Suprapubic skin (tissue), 4 donors: ENCODE measurements at regions not wholly inside any gene's neighbourhood (a gene's known extent, or its start where the extent isn't known, plus 50 kb on each side); places are given as distances from the start of the nearest gene placed in this dataset.
"Not testable (repeated sequence)": the region's sequence is repeated elsewhere in the genome, so short reads cannot be mapped to it uniquely, and the experiment has no call there.

ENCODE experiments used
- DNase-seq, 2 donors: peaks; one replicate each; pipeline ENCODE4 v3.0.0-alpha.2; 2019; ENCODE audit warnings: low spot score in 2 of 2
- H3K27ac ChIP-seq: fragments of 200-600 bp; sonication (generic); one replicate; pipeline ENCODE4 v1.5.1; 2019
- H3K27me3 ChIP-seq: fragments of 200-600 bp; sonication (generic); one replicate; pipeline ENCODE4 v1.5.1; 2019
- H3K36me3 ChIP-seq: fragments of 200-600 bp; sonication (generic); one replicate; pipeline ENCODE4 v1.5.1; 2019
- H3K4me1 ChIP-seq: fragments of 200-600 bp; sonication (generic); one replicate; pipeline ENCODE4 v1.5.1; 2019
- H3K4me3 ChIP-seq: fragments of 200-600 bp; sonication (generic); one replicate; pipeline ENCODE4 v1.5.1; 2019; ENCODE audit warnings: mild to moderate bottlenecking
- H3K9me3 ChIP-seq: fragments of 200-600 bp; sonication (generic); one replicate; pipeline ENCODE4 v1.5.1; 2019
- CTCF ChIP-seq, 2 donors: fragments of 200-600 bp in 1 of 2; fragments of 450-650 bp in 1 of 2; sonication (generic) in 1 of 2; IDR thresholded peaks; one replicate each; pipeline ENCODE4 v1.5.1; 2016 to 2019; ENCODE audit warnings: antibody characterized with exemption in 2 of 2, mild to moderate bottlenecking in 1 of 2, moderate library complexity in 1 of 2
- EP300 ChIP-seq: sonication (generic); formaldehyde crosslinking; IDR thresholded peaks from one replicate; pipeline ENCODE4 v1.6.1; 2017; ENCODE audit warnings: antibody characterized with exemption
- POLR2A ChIP-seq, 2 donors: fragments of 450-650 bp; IDR thresholded peaks; one replicate each; pipeline ENCODE4 v1.6.1; 2017; ENCODE audit warnings: antibody characterized with exemption in 2 of 2, mild to moderate bottlenecking in 2 of 2, moderate library complexity in 2 of 2
- POLR2AphosphoS5 ChIP-seq, 3 donors: sonication (generic); formaldehyde crosslinking; IDR thresholded peaks; one replicate each; pipeline ENCODE4 v1.6.1; 2017; ENCODE audit warnings: antibody characterized with exemption in 3 of 3
- WGBS: methylation state at CpG from one replicate; pipeline ENCODE4 v1.1.5; 2018; 5-methylcytosine and 5-hydroxymethylcytosine counted together

- H3K27me3 ChIP-seq: no peaks in the 10 kb centered on the region
- no peak for DNase-seq
- no peak overlapping the region for H3K27ac ChIP-seq
- no peaks in the 10 kb centered on the region for H3K9me3 ChIP-seq
- H3K4me3 ChIP-seq: no peak overlapping the region
- H3K4me1 ChIP-seq: no peaks in the 10 kb centered on the region
- WGBS: 60% methylated on average over 6 of the region's 6 CpGs
- no peak for TF ChIP-seq POLR2A (IDR thresholded peaks at IDR 0.05)
- TF ChIP-seq CTCF (IDR thresholded peaks at IDR 0.05): no peak
- no peak for TF ChIP-seq POLR2AphosphoS5 (IDR thresholded peaks at IDR 0.05)
- H3K36me3 ChIP-seq: no peaks in the 10 kb centered on the region
Measured at GRCh38 chr6:48959251-48960060, 503.6 kb downstream of the MMUT start.

- 70% methylated on average over 5 of the region's 5 CpGs for WGBS
- Histone ChIP-seq H3K9me3 (no peaks in the 10 kb centered on the region), H3K27me3 (no peaks in the 10 kb centered on the region), H3K27ac (no peak overlapping the region), H3K36me3 (no peaks in the 10 kb centered on the region), H3K4me3 (no peak overlapping the region), H3K4me1 (no peaks in the 10 kb centered on the region)
- TF ChIP-seq POLR2AphosphoS5 (IDR thresholded peaks at IDR 0.05): no peak
- no peak for TF ChIP-seq CTCF (IDR thresholded peaks at IDR 0.05)
- TF ChIP-seq EP300: no peak
- TF ChIP-seq POLR2A (IDR thresholded peaks at IDR 0.05): no peak
- no peak for DNase-seq
Measured at GRCh38 chr6:48957781-48958180, 505.3 kb downstream of the MMUT start.

GRCh38 chr6:48951917-48952316, 511.1 kb downstream of the MMUT start:
- Histone ChIP-seq H3K4me3 (no peak overlapping the region), H3K27ac (no peak overlapping the region), H3K9me3 (no peaks in the 10 kb centered on the region), H3K27me3 (no peaks in the 10 kb centered on the region), H3K36me3 (no peaks in the 10 kb centered on the region), H3K4me1 (no peaks in the 10 kb centered on the region)
- 98% methylated on average over 2 of the region's 2 CpGs for WGBS
- TF ChIP-seq POLR2AphosphoS5 (IDR thresholded peaks at IDR 0.05) (no peak), POLR2A (IDR thresholded peaks at IDR 0.05) (no peak), CTCF (IDR thresholded peaks at IDR 0.05) (no peak), EP300 (no peak)
- no peak for DNase-seq

GRCh38 chr6:48944276-48944675, 518.8 kb downstream of the MMUT start:
- H3K27ac ChIP-seq, H3K4me3 ChIP-seq, H3K4me1 ChIP-seq, DNase-seq, H3K36me3 ChIP-seq, H3K9me3 ChIP-seq, H3K27me3 ChIP-seq: not testable (repeated sequence)
- 78% methylated on average over 4 of the region's 4 CpGs for WGBS

GRCh38 chr6:48933136-48933535, 529.9 kb downstream of the MMUT start:
- H3K36me3 ChIP-seq: no peaks in the 10 kb centered on the region
- TF ChIP-seq POLR2AphosphoS5 (IDR thresholded peaks at IDR 0.05) (no peak), EP300 (no peak)
- peaks cover 4% of the 10 kb centered on the region for H3K9me3 ChIP-seq
- no peak for DNase-seq
- H3K4me3 ChIP-seq: no peak overlapping the region
- H3K27me3 ChIP-seq: no peaks in the 10 kb centered on the region
- H3K27ac ChIP-seq: no peak overlapping the region
- H3K4me1 ChIP-seq: no peaks in the 10 kb centered on the region

- no peaks in the 10 kb centered on the region for H3K4me1 ChIP-seq
- H3K27ac ChIP-seq: no peak overlapping the region
- 80% methylated on average over 2 of the region's 2 CpGs for WGBS
- no peak overlapping the region for H3K4me3 ChIP-seq
- no peaks in the 10 kb centered on the region for H3K36me3 ChIP-seq
- no peaks in the 10 kb centered on the region for H3K27me3 ChIP-seq
- TF ChIP-seq POLR2AphosphoS5 (IDR thresholded peaks at IDR 0.05) (no peak), CTCF (IDR thresholded peaks at IDR 0.05) (no peak), POLR2A (IDR thresholded peaks at IDR 0.05) (no peak), EP300 (no peak)
- H3K9me3 ChIP-seq: no peaks in the 10 kb centered on the region
- DNase-seq: no peak
Measured at GRCh38 chr6:48928937-48929336, 534.1 kb downstream of the MMUT start.
